ENCODE measurements at regions not wholly inside any gene's neighbourhood (a gene's known extent, or its start where the extent isn't known, plus 50 kb on each side); places are given as distances from the start of the nearest gene placed in this dataset.
"Not testable (repeated sequence)": the region's sequence is repeated elsewhere in the genome, so short reads cannot be mapped to it uniquely, and the experiment has no call there.

GRCh38 chr9:16277471-16277960, 593.0 kb downstream of the BNC2 start:
- DNase-seq (ENCODE audit: low read depth) = no peak

GRCh38 chr9:16278326-16278999, 592.0 kb downstream of the BNC2 start:
- no peak for DNase-seq (ENCODE audit: low read depth)

GRCh38 chr9:16281707-16282106, 588.8 kb downstream of the BNC2 start:
- no peak for DNase-seq (ENCODE audit: low read depth)

- DNase-seq (ENCODE audit: low read depth) = no peak
Measured at GRCh38 chr9:16282216-16282615, 588.3 kb downstream of the BNC2 start.

GRCh38 chr9:16282718-16283117, 587.8 kb downstream of the BNC2 start:
- no peak for DNase-seq (ENCODE audit: low read depth)

GRCh38 chr9:16286160-16286559, 584.3 kb downstream of the BNC2 start:
- no peak for DNase-seq (ENCODE audit: low read depth)

- no peak for DNase-seq (ENCODE audit: low read depth)
Measured at GRCh38 chr9:16289639-16290038, 580.8 kb downstream of the BNC2 start.

GRCh38 chr9:16290169-16290568, 580.3 kb downstream of the BNC2 start:
- DNase-seq (ENCODE audit: low read depth) = no peak

- no peak for DNase-seq (ENCODE audit: low read depth)
Measured at GRCh38 chr9:16291921-16292320, 578.5 kb downstream of the BNC2 start.

- DNase-seq (ENCODE audit: low read depth) = no peak
Measured at GRCh38 chr9:16293610-16294009, 576.9 kb downstream of the BNC2 start.

- no peak for DNase-seq (ENCODE audit: low read depth)
Measured at GRCh38 chr9:16294133-16294770, 576.2 kb downstream of the BNC2 start.

- not testable (repeated sequence) for DNase-seq (ENCODE audit: low read depth)
Measured at GRCh38 chr9:16294940-16295339, 575.5 kb downstream of the BNC2 start.

- DNase-seq (ENCODE audit: low read depth) = not testable (repeated sequence)
Measured at GRCh38 chr9:16299368-16299767, 571.1 kb downstream of the BNC2 start.

- no peak for DNase-seq (ENCODE audit: low read depth)
Measured at GRCh38 chr9:16303506-16303905, 567.0 kb downstream of the BNC2 start.

GRCh38 chr9:16304301-16304700, 566.2 kb downstream of the BNC2 start:
- DNase-seq (ENCODE audit: low read depth) = no peak

- no peak for DNase-seq (ENCODE audit: low read depth)
Measured at GRCh38 chr9:16306586-16306985, 563.9 kb downstream of the BNC2 start.

GRCh38 chr9:16307626-16308195, 562.8 kb downstream of the BNC2 start:
- DNase-seq (ENCODE audit: low read depth) = no peak

GRCh38 chr9:16308645-16309044, 561.8 kb downstream of the BNC2 start:
- no peak for DNase-seq (ENCODE audit: low read depth)

GRCh38 chr9:16309082-16309468, 561.4 kb downstream of the BNC2 start:
- no peak for DNase-seq (ENCODE audit: low read depth)

GRCh38 chr9:16309469-16310271, 560.8 kb downstream of the BNC2 start:
- DNase-seq (ENCODE audit: low read depth) = no peak

GRCh38 chr9:16310278-16311110, 560.0 kb downstream of the BNC2 start:
- DNase-seq (ENCODE audit: low read depth) = no peak

- DNase-seq (ENCODE audit: low read depth) = no peak
Measured at GRCh38 chr9:16312116-16312515, 558.4 kb downstream of the BNC2 start.

Measured in stimulated activated CD8-positive, alpha-beta memory T cell treated with anti-CD3 and anti-CD28 coated beads, Interleukin-15, amount 100 ng/mL, for 24 hours (primary cell).